Astrocyte (in vitro differentiated cells and primary cell): ENCODE measurements at regions not wholly inside any gene's neighbourhood (a gene's known extent, or its start where the extent isn't known, plus 50 kb on each side); places are given as distances from the start of the nearest gene placed in this dataset.

Experiments used
- EZH2 ChIP-seq: IDR thresholded peaks from 2 replicates; pipeline ENCODE4 v1.6.1; 2012; ENCODE audit warnings: mild to moderate bottlenecking, low read length, inconsistent platforms; ENCODE audit not compliant: insufficient read depth
- TF ChIP-seq, protein P1 (sequence below): IDR thresholded peaks from 2 replicates; pipeline ENCODE4 v1.5.1; 2011; ENCODE audit warnings: low read depth, mild to moderate bottlenecking, inconsistent platforms, low read length, moderate library complexity; ENCODE audit not compliant: insufficient read depth

- TF ChIP-seq EZH2, result no peak
- TF ChIP-seq, protein P1, sequence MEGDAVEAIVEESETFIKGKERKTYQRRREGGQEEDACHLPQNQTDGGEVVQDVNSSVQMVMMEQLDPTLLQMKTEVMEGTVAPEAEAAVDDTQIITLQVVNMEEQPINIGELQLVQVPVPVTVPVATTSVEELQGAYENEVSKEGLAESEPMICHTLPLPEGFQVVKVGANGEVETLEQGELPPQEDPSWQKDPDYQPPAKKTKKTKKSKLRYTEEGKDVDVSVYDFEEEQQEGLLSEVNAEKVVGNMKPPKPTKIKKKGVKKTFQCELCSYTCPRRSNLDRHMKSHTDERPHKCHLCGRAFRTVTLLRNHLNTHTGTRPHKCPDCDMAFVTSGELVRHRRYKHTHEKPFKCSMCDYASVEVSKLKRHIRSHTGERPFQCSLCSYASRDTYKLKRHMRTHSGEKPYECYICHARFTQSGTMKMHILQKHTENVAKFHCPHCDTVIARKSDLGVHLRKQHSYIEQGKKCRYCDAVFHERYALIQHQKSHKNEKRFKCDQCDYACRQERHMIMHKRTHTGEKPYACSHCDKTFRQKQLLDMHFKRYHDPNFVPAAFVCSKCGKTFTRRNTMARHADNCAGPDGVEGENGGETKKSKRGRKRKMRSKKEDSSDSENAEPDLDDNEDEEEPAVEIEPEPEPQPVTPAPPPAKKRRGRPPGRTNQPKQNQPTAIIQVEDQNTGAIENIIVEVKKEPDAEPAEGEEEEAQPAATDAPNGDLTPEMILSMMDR, result no peak
Measured at GRCh38 chr11:27281276-27281675, 81.7 kb downstream of the CCDC34 start.
